ENCODE measurements at regions not wholly inside any gene's neighbourhood (a gene's known extent, or its start where the extent isn't known, plus 50 kb on each side); places are given as distances from the start of the nearest gene placed in this dataset.

DNA sequence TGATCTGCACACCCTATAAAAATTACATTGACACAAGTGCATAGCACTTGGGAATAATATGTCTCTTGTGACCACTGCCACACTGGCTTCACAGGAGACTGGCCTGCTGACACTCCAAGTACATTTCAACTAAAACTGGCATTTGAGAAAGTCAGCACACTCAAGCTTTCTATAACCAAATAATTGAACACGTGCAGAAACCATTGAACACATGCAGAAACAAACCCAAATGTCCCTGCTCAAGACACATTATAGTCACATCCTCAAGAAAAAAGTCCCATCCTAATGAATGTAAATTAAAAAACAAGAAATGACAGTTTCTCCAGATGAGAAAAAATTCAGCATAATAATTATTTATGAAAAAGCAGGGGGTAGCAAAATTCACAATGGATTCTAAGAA is 1859.1 kb upstream of the PCDH20 start:
- TF ChIP-seq NR2F6 (IDR thresholded peaks at IDR 0.05) (no peak), NR2F6 (CRISPR knock-in tag; IDR thresholded peaks at IDR 0.05) (no peak), PHF21A (CRISPR knock-in tag; IDR thresholded peaks at IDR 0.05) (no peak), ZNF781 (CRISPR knock-in tag; IDR thresholded peaks at IDR 0.05; ENCODE audit: borderline replicate concordance, not compliant biosample characterization) (no peak), SRF (IDR thresholded peaks at IDR 0.05; ENCODE audit: low read depth, low read length) (no peak), REPIN1 (CRISPR knock-in tag; IDR thresholded peaks at IDR 0.05; ENCODE audit: borderline replicate concordance, low read depth) (no peak), ZNF331 (CRISPR knock-in tag; IDR thresholded peaks at IDR 0.05) (no peak), ZFP90 (CRISPR knock-in tag; IDR thresholded peaks at IDR 0.05; ENCODE audit: borderline replicate concordance) (no peak), MTA1 (CRISPR knock-in tag; IDR thresholded peaks at IDR 0.05; ENCODE audit: borderline replicate concordance) (no peak), CCDC6 (CRISPR knock-in tag; IDR thresholded peaks at IDR 0.05) (no peak), NFIC (IDR thresholded peaks at IDR 0.05; ENCODE audit: low read length) (no peak), ZBTB20 (CRISPR knock-in tag; IDR thresholded peaks at IDR 0.05; ENCODE audit: borderline replicate concordance, low read depth) (no peak), ZNF160 (CRISPR knock-in tag; IDR thresholded peaks at IDR 0.05) (no peak)
- TF ChIP-seq, protein P1, sequence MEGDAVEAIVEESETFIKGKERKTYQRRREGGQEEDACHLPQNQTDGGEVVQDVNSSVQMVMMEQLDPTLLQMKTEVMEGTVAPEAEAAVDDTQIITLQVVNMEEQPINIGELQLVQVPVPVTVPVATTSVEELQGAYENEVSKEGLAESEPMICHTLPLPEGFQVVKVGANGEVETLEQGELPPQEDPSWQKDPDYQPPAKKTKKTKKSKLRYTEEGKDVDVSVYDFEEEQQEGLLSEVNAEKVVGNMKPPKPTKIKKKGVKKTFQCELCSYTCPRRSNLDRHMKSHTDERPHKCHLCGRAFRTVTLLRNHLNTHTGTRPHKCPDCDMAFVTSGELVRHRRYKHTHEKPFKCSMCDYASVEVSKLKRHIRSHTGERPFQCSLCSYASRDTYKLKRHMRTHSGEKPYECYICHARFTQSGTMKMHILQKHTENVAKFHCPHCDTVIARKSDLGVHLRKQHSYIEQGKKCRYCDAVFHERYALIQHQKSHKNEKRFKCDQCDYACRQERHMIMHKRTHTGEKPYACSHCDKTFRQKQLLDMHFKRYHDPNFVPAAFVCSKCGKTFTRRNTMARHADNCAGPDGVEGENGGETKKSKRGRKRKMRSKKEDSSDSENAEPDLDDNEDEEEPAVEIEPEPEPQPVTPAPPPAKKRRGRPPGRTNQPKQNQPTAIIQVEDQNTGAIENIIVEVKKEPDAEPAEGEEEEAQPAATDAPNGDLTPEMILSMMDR (CRISPR knock-in tag; IDR thresholded peaks at IDR 0.05), result no peak
- TF ChIP-seq, protein P2, sequence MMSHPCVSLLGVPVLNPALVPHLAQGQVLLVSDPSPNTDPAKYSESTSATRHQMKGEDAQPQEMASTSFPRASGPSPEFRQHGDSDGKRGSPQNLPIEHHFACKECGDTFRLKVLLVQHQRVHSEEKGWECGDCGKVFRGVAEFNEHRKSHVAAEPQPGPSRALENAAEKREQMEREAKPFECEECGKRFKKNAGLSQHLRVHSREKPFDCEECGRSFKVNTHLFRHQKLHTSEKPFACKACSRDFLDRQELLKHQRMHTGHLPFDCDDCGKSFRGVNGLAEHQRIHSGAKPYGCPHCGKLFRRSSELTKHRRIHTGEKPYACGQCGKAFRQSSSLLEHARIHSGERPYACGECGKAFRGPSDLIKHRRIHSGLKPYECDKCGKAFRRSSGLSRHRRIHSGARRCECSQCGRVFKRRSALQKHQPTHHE (CRISPR knock-in tag; IDR thresholded peaks at IDR 0.05; ENCODE audit: borderline replicate concordance), result no peak
